ENCODE measurements at regions not wholly inside any gene's neighbourhood (a gene's known extent, or its start where the extent isn't known, plus 50 kb on each side); places are given as distances from the start of the nearest gene placed in this dataset.

GRCh38 chr3:159886050-159886449 lies 102.6 kb upstream of the IL12A start:
- Histone ChIP-seq H4K20me1 (replicated peaks; ENCODE audit: insufficient read depth) (no peaks in the 10 kb centered on the region), H3K4me1 (ENCODE audit: insufficient read depth) (peaks cover 19% of the 10 kb centered on the region; the same call in 1 of the 2 replicates), H3K27ac (ENCODE audit: low read depth) (no peak overlapping the region), H3K9me2 (ENCODE audit: insufficient read depth) (no peaks in the 10 kb centered on the region), H2AFZ (no peak overlapping the region), H3K36me3 (ENCODE audit: insufficient read depth) (no peaks in the 10 kb centered on the region), H3K27me3 (ENCODE audit: insufficient read depth) (no peaks in the 10 kb centered on the region), H3K4me3 (no peak overlapping the region), H3F3A (replicated peaks; ENCODE audit: low read depth) (no peaks in the 10 kb centered on the region), H3K4me2 (no peak overlapping the region), H3K79me2 (replicated peaks; ENCODE audit: insufficient read depth) (no peaks in the 10 kb centered on the region)
- DNase-seq (ENCODE audit: low spot score) (no peak), ATAC-seq (no peak)
- no peaks in the 10 kb centered on the region for H3K27me3 Mint-ChIP-seq (ENCODE audit: insufficient read depth, low read depth, poor library complexity)
- no peaks in the 10 kb centered on the region for H3K9me3 Mint-ChIP-seq
- TF ChIP-seq ZNF462 (CRISPR knock-in tag; IDR thresholded peaks at IDR 0.05) (no peak), NANOG (IDR thresholded peaks at IDR 0.05; ENCODE audit: borderline replicate concordance) (no peak), POLR2AphosphoS5 (IDR thresholded peaks at IDR 0.05; ENCODE audit: low read depth) (no peak), ZNF114 (CRISPR knock-in tag; IDR thresholded peaks at IDR 0.05) (no peak), STAT1 (IDR thresholded peaks at IDR 0.05; ENCODE audit: unreplicated experiment) (no peak), REST (IDR thresholded peaks at IDR 0.05; ENCODE audit: unreplicated experiment) (no peak), ETS1 (IDR thresholded peaks at IDR 0.05) (no peak), EZH2 (IDR thresholded peaks at IDR 0.05; ENCODE audit: low read depth, unreplicated experiment) (no peak), ZNF331 (CRISPR knock-in tag; IDR thresholded peaks at IDR 0.05; ENCODE audit: low read depth) (no peak), CTCF (conservative IDR thresholded peaks at IDR 0.05; ENCODE audit: low read depth in 2 of 2) (no peak), JUNB (IDR thresholded peaks at IDR 0.05; ENCODE audit: unreplicated experiment) (no peak), CREB1 (CRISPR knock-in tag; IDR thresholded peaks at IDR 0.05; ENCODE audit: low read depth) (no peak), EZH2phosphoT487 (IDR thresholded peaks at IDR 0.05; ENCODE audit: unreplicated experiment) (no peak)
- H3K4me3 Mint-ChIP-seq, result no peak overlapping the region
- H3K36me3 Mint-ChIP-seq (ENCODE audit: low read depth), result peaks cover 3% of the 10 kb centered on the region; the same call in 2 of the 3 replicates
- peaks cover 20% of the 10 kb centered on the region for H3K4me1 Mint-ChIP-seq
- no peak overlapping the region for H3K27ac Mint-ChIP-seq
